PC-9 (cell line): ENCODE measurements at regions not wholly inside any gene's neighbourhood (a gene's known extent, or its start where the extent isn't known, plus 50 kb on each side); places are given as distances from the start of the nearest gene placed in this dataset.

ENCODE experiments used
- BruUV-seq: library from RNA; stranded (reverse); fragments of 400-500 nt; replicated peaks from 2 replicates; lab custom pipeline; 2021; lab: Mats Ljungman, UMichigan
- CTCF ChIA-PET: fragments of 300-600 bp; sonication (Branson Sonifier 250); formaldehyde crosslinking; loops from one replicate; lab custom pipeline; 2022; ENCODE audit warnings: antibody characterized with exemption; lab: Charles Lee
- POLR2A ChIA-PET: fragments of 300-600 bp; sonication (Branson Sonifier 250); formaldehyde crosslinking; loops from one replicate; lab custom pipeline; 2022; ENCODE audit warnings: antibody characterized with exemption; ENCODE audit not compliant: unreplicated experiment; lab: Charles Lee
- DNase-seq, 2 experiments: peaks; one replicate each; pipeline versions ENCODE4 v3.0.0 to v3.0.0-alpha.2; 2015 to 2022; ENCODE audit warnings: mixed read lengths in 1 of 2
- H2AFZ ChIP-seq: fragments of 200-600 bp; sonication (generic); 2 replicates; pipeline ENCODE4 v1.8.1; 2017; ENCODE audit warnings: antibody characterized with exemption
- H3F3A ChIP-seq: fragments of 200-600 bp; sonication (generic); 2 replicates; pipeline ENCODE4 v1.8.1; 2017; ENCODE audit warnings: antibody characterized with exemption, mild to moderate bottlenecking, low read depth; ENCODE audit not compliant: insufficient read depth
- H3K27ac ChIP-seq: fragments of 200-600 bp; sonication (generic); 2 replicates; pipeline ENCODE4 v1.6.1; 2016; ENCODE audit warnings: mixed run types
- H3K27me3 ChIP-seq: fragments of 200-600 bp; sonication (generic); 2 replicates; pipeline ENCODE4 v1.6.1; 2016; ENCODE audit warnings: low read depth, mixed run types; ENCODE audit not compliant: insufficient read depth
- H3K36me3 ChIP-seq: fragments of 200-600 bp; sonication (generic); 2 replicates; pipeline ENCODE4 v1.6.1; 2016; ENCODE audit warnings: low read depth, mixed run types
- H3K4me1 ChIP-seq: fragments of 200-600 bp; sonication (generic); replicated peaks from 2 replicates; pipeline ENCODE4 v1.6.1; 2016; ENCODE audit warnings: mixed run types; ENCODE audit not compliant: insufficient read depth
- H3K4me2 ChIP-seq: fragments of 200-600 bp; sonication (generic); 2 replicates; pipeline ENCODE4 v1.6.1; 2017; ENCODE audit warnings: mixed run types
- H3K4me3 ChIP-seq: fragments of 200-600 bp; sonication (generic); 2 replicates; pipeline ENCODE4 v1.6.1; 2016; ENCODE audit warnings: mixed run types
- H3K79me2 ChIP-seq: fragments of 200-600 bp; sonication (generic); 2 replicates; pipeline ENCODE4 v1.6.1; 2017; ENCODE audit warnings: low read depth, mixed run types
- H3K9me2 ChIP-seq: fragments of 200-600 bp; sonication (generic); 2 replicates; pipeline ENCODE4 v1.8.1; 2017; ENCODE audit warnings: mild to moderate bottlenecking; ENCODE audit not compliant: insufficient read depth
- H3K9me3 ChIP-seq: fragments of 200-600 bp; sonication (generic); 2 replicates; pipeline ENCODE4 v1.8.1; 2016; ENCODE audit warnings: low read depth; ENCODE audit not compliant: insufficient read depth
- H4K20me1 ChIP-seq: fragments of 200-600 bp; sonication (generic); 2 replicates; pipeline ENCODE4 v1.8.1; 2017; ENCODE audit not compliant: insufficient read depth
- EZH2 ChIP-seq: fragments of 200-600 bp; sonication (generic); IDR thresholded peaks from 2 replicates; pipeline ENCODE4 v1.8.0; 2017; ENCODE audit warnings: antibody characterized with exemption, low read depth
- intact Hi-C: fragments of 100-400 bp; cut with micrococcal nuclease; formaldehyde crosslinking; loops from one replicate; pipeline ENCODE4 v1.10.0; 2022; ENCODE audit not compliant: unreplicated experiment
- TF ChIP-seq, protein P1 (sequence below): fragments of 200-600 bp; sonication (generic); conservative IDR thresholded peaks from 2 replicates; pipeline ENCODE4 v1.6.1; 2017; ENCODE audit warnings: mixed run types, antibody characterized with exemption, mild to moderate bottlenecking, moderate library complexity

GRCh38 chr3:82816086-82816485, 1054.6 kb upstream of the GBE1 start:
- H4K20me1 ChIP-seq: no peaks in the 10 kb centered on the region
- DNase-seq: no peak
- BruUV-seq: no TSS peak
- H3K36me3 ChIP-seq: no peaks in the 10 kb centered on the region
- ChIA-PET POLR2A (no interaction called here), CTCF (no interaction called here)
- H3K27me3 ChIP-seq: no peaks in the 10 kb centered on the region
- H3K4me3 ChIP-seq: no peak overlapping the region
- no peak overlapping the region for H3K4me2 ChIP-seq
- no peak overlapping the region for H2AFZ ChIP-seq
- H3K27ac ChIP-seq: no peak overlapping the region
- no peak for TF ChIP-seq EZH2
- TF ChIP-seq, protein P1, sequence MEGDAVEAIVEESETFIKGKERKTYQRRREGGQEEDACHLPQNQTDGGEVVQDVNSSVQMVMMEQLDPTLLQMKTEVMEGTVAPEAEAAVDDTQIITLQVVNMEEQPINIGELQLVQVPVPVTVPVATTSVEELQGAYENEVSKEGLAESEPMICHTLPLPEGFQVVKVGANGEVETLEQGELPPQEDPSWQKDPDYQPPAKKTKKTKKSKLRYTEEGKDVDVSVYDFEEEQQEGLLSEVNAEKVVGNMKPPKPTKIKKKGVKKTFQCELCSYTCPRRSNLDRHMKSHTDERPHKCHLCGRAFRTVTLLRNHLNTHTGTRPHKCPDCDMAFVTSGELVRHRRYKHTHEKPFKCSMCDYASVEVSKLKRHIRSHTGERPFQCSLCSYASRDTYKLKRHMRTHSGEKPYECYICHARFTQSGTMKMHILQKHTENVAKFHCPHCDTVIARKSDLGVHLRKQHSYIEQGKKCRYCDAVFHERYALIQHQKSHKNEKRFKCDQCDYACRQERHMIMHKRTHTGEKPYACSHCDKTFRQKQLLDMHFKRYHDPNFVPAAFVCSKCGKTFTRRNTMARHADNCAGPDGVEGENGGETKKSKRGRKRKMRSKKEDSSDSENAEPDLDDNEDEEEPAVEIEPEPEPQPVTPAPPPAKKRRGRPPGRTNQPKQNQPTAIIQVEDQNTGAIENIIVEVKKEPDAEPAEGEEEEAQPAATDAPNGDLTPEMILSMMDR: no peak
- H3F3A ChIP-seq: no peaks in the 10 kb centered on the region
- no peaks in the 10 kb centered on the region for H3K79me2 ChIP-seq
- intact Hi-C loops: no loop called here
- no peaks in the 10 kb centered on the region for H3K4me1 ChIP-seq
- H3K9me2 ChIP-seq: no peaks in the 10 kb centered on the region
- H3K9me3 ChIP-seq: no peaks in the 10 kb centered on the region

DNA sequence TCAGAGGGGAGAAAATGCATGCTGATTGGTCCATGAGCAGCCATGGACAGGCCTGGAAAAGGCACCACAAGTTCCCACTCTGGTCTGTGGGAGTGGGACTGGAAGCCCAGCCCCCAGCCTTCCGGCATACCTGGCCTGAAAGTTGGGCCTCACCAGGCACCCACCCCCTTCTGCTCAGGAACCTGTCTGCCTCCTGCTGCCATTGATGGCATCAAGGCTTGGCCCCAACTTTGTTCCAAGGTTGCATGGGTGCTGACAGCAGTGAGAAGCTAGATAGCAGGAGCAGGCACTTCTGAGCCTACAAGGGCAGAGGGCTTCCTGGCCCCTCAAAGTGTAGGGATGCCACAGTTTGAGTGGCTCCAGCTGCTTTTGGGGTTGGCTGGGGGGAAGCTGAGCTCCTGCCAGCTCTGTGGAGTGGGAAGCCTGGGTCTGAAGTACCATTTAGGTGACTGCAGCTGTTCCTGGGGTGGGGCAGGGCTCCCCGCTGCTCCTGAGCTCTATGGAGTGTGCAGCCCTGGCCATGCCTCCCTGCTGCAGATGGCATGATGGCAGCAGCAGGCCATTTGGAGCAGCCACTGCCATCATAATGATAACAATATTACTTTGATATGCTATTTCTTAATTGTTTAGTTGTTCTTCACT, 1054.1 kb upstream of the GBE1 start:
- intact Hi-C loops: no loop called here
- no peak for DNase-seq
- no peaks in the 10 kb centered on the region for H3K9me3 ChIP-seq
- no peak overlapping the region for H3K4me3 ChIP-seq
- no TSS peak for BruUV-seq
- no peaks in the 10 kb centered on the region for H3F3A ChIP-seq
- no peak overlapping the region for H3K27ac ChIP-seq
- no peaks in the 10 kb centered on the region for H3K4me1 ChIP-seq
- no peaks in the 10 kb centered on the region for H3K27me3 ChIP-seq
- H2AFZ ChIP-seq: no peak overlapping the region
- H3K4me2 ChIP-seq: no peak overlapping the region
- H3K9me2 ChIP-seq: no peaks in the 10 kb centered on the region
- no peak for TF ChIP-seq EZH2
- TF ChIP-seq, protein P1: no peak
- CTCF ChIA-PET: no interaction called here
- POLR2A ChIA-PET: no interaction called here
- no peaks in the 10 kb centered on the region for H3K79me2 ChIP-seq
- H4K20me1 ChIP-seq: no peaks in the 10 kb centered on the region
- no peaks in the 10 kb centered on the region for H3K36me3 ChIP-seq

DNA sequence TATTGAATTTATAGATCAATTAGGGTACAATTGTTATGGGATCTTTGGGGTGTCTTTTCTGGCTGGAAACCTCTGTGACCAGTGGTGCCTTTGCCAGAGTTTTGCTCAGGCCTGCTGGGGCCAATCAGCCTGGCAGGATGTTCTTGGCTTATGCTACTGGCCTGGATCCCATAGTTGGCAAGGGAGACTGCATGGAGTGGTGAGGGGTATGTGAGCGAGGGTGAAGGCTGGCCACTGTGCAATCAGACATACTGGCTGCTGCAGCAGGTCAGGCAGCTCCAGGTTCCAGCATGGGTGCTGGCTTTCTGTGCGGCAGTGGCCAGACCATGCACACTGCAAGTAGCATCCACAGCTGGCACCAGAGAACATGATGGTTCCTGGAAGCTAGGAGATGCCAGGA, 1053.2 kb upstream of the GBE1 start:
- BruUV-seq: no TSS peak
- no peaks in the 10 kb centered on the region for H3K79me2 ChIP-seq
- CTCF ChIA-PET: no interaction called here
- H3K4me3 ChIP-seq: no peak overlapping the region
- intact Hi-C loops: no loop called here
- POLR2A ChIA-PET: no interaction called here
- no peak overlapping the region for H3K4me2 ChIP-seq
- no peaks in the 10 kb centered on the region for H3K36me3 ChIP-seq
- no peak overlapping the region for H2AFZ ChIP-seq
- no peak for DNase-seq
- no peak for TF ChIP-seq EZH2
- TF ChIP-seq, protein P1: no peak
- H3K27ac ChIP-seq: no peak overlapping the region
- no peaks in the 10 kb centered on the region for H3K9me2 ChIP-seq
- H3K4me1 ChIP-seq: no peaks in the 10 kb centered on the region
- H3K27me3 ChIP-seq: no peaks in the 10 kb centered on the region
- no peaks in the 10 kb centered on the region for H4K20me1 ChIP-seq
- H3K9me3 ChIP-seq: no peaks in the 10 kb centered on the region
- H3F3A ChIP-seq: no peaks in the 10 kb centered on the region
